OCI-LY3 (cell line): ENCODE measurements at regions not wholly inside any gene's neighbourhood (a gene's known extent, or its start where the extent isn't known, plus 50 kb on each side); places are given as distances from the start of the nearest gene placed in this dataset.

ENCODE experiments used
- CTCF ChIP-seq: fragments of 200-600, 300-600 bp; sonication (generic); IDR thresholded peaks from 2 replicates; pipeline ENCODE4 v1.5.1; 2014; ENCODE audit warnings: antibody characterized with exemption, low read length, low read depth
- EZH2phosphoT487 ChIP-seq: fragments of 200-600 bp; shearing (Covaris generic); IDR thresholded peaks from 2 replicates; pipeline ENCODE4 v1.6.1; 2018; ENCODE audit warnings: antibody characterized with exemption, mixed run types, low read depth

GRCh38 chr5:156201788-156202403, 125.1 kb upstream of the SGCD start:
- TF ChIP-seq CTCF (no peak), EZH2phosphoT487 (no peak)
